Forelimb muscle (tissue), 1 donor: ENCODE measurements at regions not wholly inside any gene's neighbourhood (a gene's known extent, or its start where the extent isn't known, plus 50 kb on each side); places are given as distances from the start of the nearest gene placed in this dataset.
"Not testable (repeated sequence)": the region's sequence is repeated elsewhere in the genome, so short reads cannot be mapped to it uniquely, and the experiment has no call there.

Source experiments
- DNase-seq: peaks from one replicate; pipeline ENCODE4 v3.0.0-alpha.2; 2013; ENCODE audit warnings: low read depth

GRCh38 chr2:84137034-84137433 is 322.0 kb downstream of the SUCLG1 start:
- DNase-seq = no peak

GRCh38 chr2:84132370-84132769 is 326.7 kb downstream of the SUCLG1 start:
- no peak for DNase-seq

GRCh38 chr2:84131278-84131830 is 327.7 kb downstream of the SUCLG1 start:
- DNase-seq = no peak

GRCh38 chr2:84129018-84129417 is 330.1 kb downstream of the SUCLG1 start:
- DNase-seq = no peak

GRCh38 chr2:84127812-84128211 is 331.3 kb downstream of the SUCLG1 start:
- DNase-seq = not testable (repeated sequence)

- DNase-seq = no peak
Observed at GRCh38 chr2:84126530-84126929, 332.6 kb downstream of the SUCLG1 start.

GRCh38 chr2:84126084-84126483 is 333.0 kb downstream of the SUCLG1 start:
- no peak for DNase-seq

GRCh38 chr2:84116143-84116542 is 342.9 kb downstream of the SUCLG1 start:
- no peak for DNase-seq

- DNase-seq = no peak
Observed at GRCh38 chr2:84115173-84115857, 343.8 kb downstream of the SUCLG1 start.

- DNase-seq = not testable (repeated sequence)
Observed at GRCh38 chr2:84103816-84104527, 355.1 kb downstream of the SUCLG1 start.

GRCh38 chr2:84102274-84102673 is 356.8 kb downstream of the SUCLG1 start:
- no peak for DNase-seq

GRCh38 chr2:84088656-84089055 is 370.4 kb downstream of the SUCLG1 start:
- DNase-seq = no peak

GRCh38 chr2:84085562-84085961 is 373.5 kb downstream of the SUCLG1 start:
- DNase-seq = no peak

GRCh38 chr2:84084856-84085255 is 374.2 kb downstream of the SUCLG1 start:
- no peak for DNase-seq

GRCh38 chr2:84083984-84084383 is 375.1 kb downstream of the SUCLG1 start:
- DNase-seq = no peak

- DNase-seq = no peak
Observed at GRCh38 chr2:84078471-84078870, 380.6 kb downstream of the SUCLG1 start.

GRCh38 chr2:84077496-84077895 is 381.6 kb downstream of the SUCLG1 start:
- DNase-seq = no peak

GRCh38 chr2:84071050-84071449 is 388.0 kb downstream of the SUCLG1 start:
- no peak for DNase-seq

GRCh38 chr2:84065857-84066256 is 393.2 kb downstream of the SUCLG1 start:
- DNase-seq = no peak

GRCh38 chr2:84057917-84058560 is 401.0 kb downstream of the SUCLG1 start:
- no peak for DNase-seq

- DNase-seq = no peak
Observed at GRCh38 chr2:84055816-84056215, 403.3 kb downstream of the SUCLG1 start.

- not testable (repeated sequence) for DNase-seq
Observed at GRCh38 chr2:84054577-84054976, 404.5 kb downstream of the SUCLG1 start.

GRCh38 chr2:84052913-84053312 is 406.2 kb downstream of the SUCLG1 start:
- DNase-seq = no peak
